ENCODE measurements at regions not wholly inside any gene's neighbourhood (a gene's known extent, or its start where the extent isn't known, plus 50 kb on each side); places are given as distances from the start of the nearest gene placed in this dataset.

- TF ChIP-seq ZNF274 (IDR thresholded peaks at IDR 0.05; ENCODE audit: low read depth, low read length) (no peak), YY1 (IDR thresholded peaks at IDR 0.05; ENCODE audit: insufficient read depth, insufficient read length) (no peak)
Measured at GRCh38 chr2:6081955-6082624, 389.9 kb downstream of the SOX11 start.

Measured in NT2/D1 (cell line).